DND-41 (cell line): ENCODE measurements at regions not wholly inside any gene's neighbourhood (a gene's known extent, or its start where the extent isn't known, plus 50 kb on each side); places are given as distances from the start of the nearest gene placed in this dataset.

Experiments
- ATAC-seq: fragments of 200-7000 bp; cut with Tn5 transposase; 3 replicates; pipeline ENCODE4 v1.9.1; 2021; ENCODE audit warnings: low read depth; ENCODE audit not compliant: insufficient read depth
- DNase-seq: peaks from one replicate; pipeline ENCODE4 v3.0.0-alpha.2; 2020
- H2AFZ ChIP-seq: 2 replicates; pipeline ENCODE4 v1.6.0; 2012; ENCODE audit warnings: low read depth, low read length
- H3K27ac ChIP-seq: 2 replicates; pipeline ENCODE4 v1.5.1; 2012; ENCODE audit warnings: low read length, inconsistent platforms
- H3K27me3 ChIP-seq: fragments of 200-600 bp; sonication (generic); 2 replicates; pipeline ENCODE4 v1.6.0; 2012; ENCODE audit warnings: low read length, mild to moderate bottlenecking, inconsistent platforms; ENCODE audit not compliant: insufficient read depth, poor library complexity
- H3K36me3 ChIP-seq: 2 replicates; pipeline ENCODE4 v1.5.1; 2012; ENCODE audit warnings: low read length, inconsistent platforms; ENCODE audit not compliant: insufficient read depth
- H3K4me1 ChIP-seq: 2 replicates; pipeline ENCODE4 v1.5.1; 2012; ENCODE audit warnings: mild to moderate bottlenecking, low read length; ENCODE audit not compliant: insufficient read depth
- H3K4me2 ChIP-seq: 2 replicates; pipeline ENCODE4 v1.6.0; 2012; ENCODE audit warnings: mild to moderate bottlenecking, moderate library complexity, low read length, inconsistent platforms; ENCODE audit not compliant: insufficient read depth
- H3K4me3 ChIP-seq, 2 experiments: fragments of 200-600 bp in 1 of 2; shearing (Covaris generic) in 1 of 2; 2 replicates each; pipeline ENCODE4 v1.5.1; 2012 to 2016; ENCODE audit warnings: inconsistent platforms in 2 of 2, low read length in 2 of 2, mild to moderate bottlenecking in 2 of 2, low read depth in 1 of 2, moderate library complexity in 1 of 2
- H3K79me2 ChIP-seq: 2 replicates; pipeline ENCODE4 v1.6.0; 2012; ENCODE audit warnings: low read length, inconsistent platforms; ENCODE audit not compliant: insufficient read depth
- H3K9ac ChIP-seq: 2 replicates; pipeline ENCODE4 v1.6.0; 2012; ENCODE audit warnings: low read depth, mild to moderate bottlenecking, inconsistent platforms, low read length, moderate library complexity
- H3K9me3 ChIP-seq: 2 replicates; pipeline ENCODE4 v1.5.1; 2012; ENCODE audit warnings: low read length, moderate library complexity, mild to moderate bottlenecking, inconsistent platforms; ENCODE audit not compliant: insufficient read depth, severe bottlenecking
- H4K20me1 ChIP-seq: 2 replicates; pipeline ENCODE4 v1.6.0; 2012; ENCODE audit warnings: low read length; ENCODE audit not compliant: insufficient read depth
- EZH2 ChIP-seq: IDR thresholded peaks from 3 replicates; pipeline ENCODE4 v1.6.1; 2012; ENCODE audit warnings: borderline replicate concordance, low read depth, mild to moderate bottlenecking, moderate library complexity, low read length, inconsistent platforms; ENCODE audit not compliant: severe bottlenecking
- TF ChIP-seq, protein P1 (sequence below): IDR thresholded peaks from 2 replicates; pipeline ENCODE4 v1.5.1; 2012; ENCODE audit warnings: borderline replicate concordance, low read length, moderate library complexity, mild to moderate bottlenecking; ENCODE audit not compliant: poor library complexity, severe bottlenecking; ENCODE audit errors: extremely low read depth

- Histone ChIP-seq H3K4me2 (no peak overlapping the region), H3K9me3 (no peaks in the 10 kb centered on the region), H3K4me3 (no peak overlapping the region), H3K9ac (no peak overlapping the region), H4K20me1 (no peaks in the 10 kb centered on the region), H3K27me3 (peaks cover 3% of the 10 kb centered on the region), H2AFZ (no peak overlapping the region), H3K79me2 (no peaks in the 10 kb centered on the region), H3K4me1 (no peaks in the 10 kb centered on the region), H3K27ac (no peak overlapping the region), H3K36me3 (no peaks in the 10 kb centered on the region)
- TF ChIP-seq, protein P1, sequence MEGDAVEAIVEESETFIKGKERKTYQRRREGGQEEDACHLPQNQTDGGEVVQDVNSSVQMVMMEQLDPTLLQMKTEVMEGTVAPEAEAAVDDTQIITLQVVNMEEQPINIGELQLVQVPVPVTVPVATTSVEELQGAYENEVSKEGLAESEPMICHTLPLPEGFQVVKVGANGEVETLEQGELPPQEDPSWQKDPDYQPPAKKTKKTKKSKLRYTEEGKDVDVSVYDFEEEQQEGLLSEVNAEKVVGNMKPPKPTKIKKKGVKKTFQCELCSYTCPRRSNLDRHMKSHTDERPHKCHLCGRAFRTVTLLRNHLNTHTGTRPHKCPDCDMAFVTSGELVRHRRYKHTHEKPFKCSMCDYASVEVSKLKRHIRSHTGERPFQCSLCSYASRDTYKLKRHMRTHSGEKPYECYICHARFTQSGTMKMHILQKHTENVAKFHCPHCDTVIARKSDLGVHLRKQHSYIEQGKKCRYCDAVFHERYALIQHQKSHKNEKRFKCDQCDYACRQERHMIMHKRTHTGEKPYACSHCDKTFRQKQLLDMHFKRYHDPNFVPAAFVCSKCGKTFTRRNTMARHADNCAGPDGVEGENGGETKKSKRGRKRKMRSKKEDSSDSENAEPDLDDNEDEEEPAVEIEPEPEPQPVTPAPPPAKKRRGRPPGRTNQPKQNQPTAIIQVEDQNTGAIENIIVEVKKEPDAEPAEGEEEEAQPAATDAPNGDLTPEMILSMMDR, result no peak
- no peak for TF ChIP-seq EZH2
- DNase-seq, result no peak
- ATAC-seq, result no peak
These were observed 849.8 kb upstream of the RBFOX1 start for GRCh38 chr16:6482696-6483468.

DNA sequence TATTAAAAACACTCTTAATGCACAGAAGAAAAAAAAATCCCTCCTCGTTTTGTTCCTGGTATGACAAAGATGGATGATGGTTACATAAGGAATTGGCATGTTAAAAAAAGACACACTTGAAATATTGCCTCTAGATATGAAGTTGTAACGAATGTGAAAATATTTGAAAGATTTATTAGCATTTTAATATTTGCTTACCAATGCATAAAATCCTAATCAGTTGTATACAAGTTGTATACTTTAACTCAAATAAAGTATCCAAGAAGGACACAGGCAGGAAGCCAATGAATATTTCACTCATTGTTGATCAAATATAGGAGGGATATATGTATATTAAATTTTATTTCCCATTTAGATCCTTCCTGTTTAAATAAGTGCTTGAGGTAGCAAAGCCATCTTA is 850.8 kb upstream of the RBFOX1 start:
- Histone ChIP-seq H3K4me1 (no peaks in the 10 kb centered on the region), H3K9me3 (no peaks in the 10 kb centered on the region), H4K20me1 (no peaks in the 10 kb centered on the region), H3K9ac (no peak overlapping the region), H3K4me3 (no peak overlapping the region), H3K27ac (no peak overlapping the region), H2AFZ (no peak overlapping the region), H3K36me3 (no peaks in the 10 kb centered on the region), H3K27me3 (peaks cover 3% of the 10 kb centered on the region), H3K79me2 (no peaks in the 10 kb centered on the region), H3K4me2 (no peak overlapping the region)
- no peak for TF ChIP-seq EZH2
- TF ChIP-seq, protein P1, result no peak
- DNase-seq (no peak), ATAC-seq (no peak)

GRCh38 chr16:6453742-6454141 is 878.9 kb upstream of the RBFOX1 start:
- no peak overlapping the region for H3K9ac ChIP-seq
- H3K4me1 ChIP-seq, result no peaks in the 10 kb centered on the region
- TF ChIP-seq, protein P1, result no peak
- TF ChIP-seq EZH2, result no peak
- no peak overlapping the region for H3K4me3 ChIP-seq
- ATAC-seq (no peak), DNase-seq (no peak)
- no peaks in the 10 kb centered on the region for H3K27me3 ChIP-seq
- no peak overlapping the region for H3K4me2 ChIP-seq
- H3K9me3 ChIP-seq, result no peaks in the 10 kb centered on the region
- no peak overlapping the region for H3K27ac ChIP-seq
- no peak overlapping the region for H2AFZ ChIP-seq
- H4K20me1 ChIP-seq, result no peaks in the 10 kb centered on the region
- H3K79me2 ChIP-seq, result no peaks in the 10 kb centered on the region
- no peaks in the 10 kb centered on the region for H3K36me3 ChIP-seq
